VCaP (cell line): ENCODE measurements at regions not wholly inside any gene's neighbourhood (a gene's known extent, or its start where the extent isn't known, plus 50 kb on each side); places are given as distances from the start of the nearest gene placed in this dataset.

Experiments
- H3K27ac ChIP-seq: fragments of 450-650 bp; 2 replicates; pipeline ENCODE4 v1.5.1; 2017
- CTCF ChIP-seq: fragments of 450-650 bp; conservative IDR thresholded peaks from 2 replicates; pipeline ENCODE4 v1.5.1; 2017; ENCODE audit warnings: mild to moderate bottlenecking, moderate library complexity

GRCh38 chr2:101566632-101567228 lies 91.8 kb upstream of the RFX8 start:
- H3K27ac ChIP-seq: no peak overlapping the region
- no peak for TF ChIP-seq CTCF

GRCh38 chr2:101563849-101564248 lies 88.9 kb upstream of the RFX8 start:
- no peak overlapping the region for H3K27ac ChIP-seq
- TF ChIP-seq CTCF: no peak

- TF ChIP-seq CTCF: no peak
- H3K27ac ChIP-seq: no peak overlapping the region
These were observed 85.9 kb upstream of the RFX8 start for GRCh38 chr2:101560780-101561315.

GRCh38 chr2:101559551-101559950 lies 84.6 kb upstream of the RFX8 start:
- H3K27ac ChIP-seq: no peak overlapping the region
- no peak for TF ChIP-seq CTCF

- no peak for TF ChIP-seq CTCF
- H3K27ac ChIP-seq: no peak overlapping the region
These were observed 84.0 kb upstream of the RFX8 start for GRCh38 chr2:101558740-101559525.

- no peak for TF ChIP-seq CTCF
- no peak overlapping the region for H3K27ac ChIP-seq
These were observed 81.1 kb upstream of the RFX8 start for GRCh38 chr2:101556033-101556459.

- H3K27ac ChIP-seq: no peak overlapping the region
- no peak for TF ChIP-seq CTCF
These were observed 76.5 kb upstream of the RFX8 start for GRCh38 chr2:101551336-101551888.
